Stomach (tissue), 4 donors: ENCODE measurements at regions not wholly inside any gene's neighbourhood (a gene's known extent, or its start where the extent isn't known, plus 50 kb on each side); places are given as distances from the start of the nearest gene placed in this dataset.

ENCODE experiments used
- EP300 ChIP-seq: sonication (generic); formaldehyde crosslinking; IDR thresholded peaks from one replicate; pipeline ENCODE4 v1.6.1; 2017; ENCODE audit warnings: antibody characterized with exemption
- POLR2A ChIP-seq, 4 donors: fragments of 450-650 bp; IDR thresholded peaks; one replicate each; pipeline ENCODE4 v1.6.1; 2016; ENCODE audit warnings: antibody characterized with exemption in 4 of 4, control low read depth in 2 of 4, mild to moderate bottlenecking in 1 of 4, moderate library complexity in 1 of 4
- POLR2AphosphoS5 ChIP-seq, 3 donors: sonication (generic); formaldehyde crosslinking; IDR thresholded peaks; one replicate each; pipeline ENCODE4 v1.6.1; 2016; ENCODE audit warnings: antibody characterized with exemption in 3 of 3
- TF ChIP-seq, protein P1 (sequence below), 7 experiments: fragments of 450-650 bp in 4 of 7; fragments of 200-600 bp in 3 of 7; sonication (generic) in 3 of 7; IDR thresholded peaks; one replicate each; pipeline ENCODE4 v1.5.1; 2016 to 2019; ENCODE audit warnings: antibody characterized with exemption in 7 of 7, control low read depth in 2 of 7, mild to moderate bottlenecking in 1 of 7

DNA sequence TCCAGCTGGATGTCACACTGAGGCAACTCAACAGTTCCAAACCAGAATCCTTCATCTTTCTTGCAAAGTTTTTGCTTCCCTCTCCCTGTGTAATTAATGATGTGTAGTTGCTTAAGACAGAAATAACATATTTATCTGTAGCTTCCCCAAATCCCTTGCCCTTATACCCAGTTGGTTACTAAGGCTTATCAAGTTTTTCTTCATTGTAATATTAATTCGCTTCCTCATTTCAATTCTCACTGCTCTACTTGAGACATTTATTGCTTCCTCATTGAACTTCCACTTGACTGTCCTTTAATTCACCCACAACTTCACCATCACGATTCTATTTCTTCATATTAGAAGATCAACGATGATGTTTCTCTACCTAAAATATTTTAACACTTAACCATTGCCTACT, 386.6 kb upstream of the CPEB2 start:
- no peak for TF ChIP-seq POLR2AphosphoS5 (IDR thresholded peaks at IDR 0.05)
- TF ChIP-seq, protein P1, sequence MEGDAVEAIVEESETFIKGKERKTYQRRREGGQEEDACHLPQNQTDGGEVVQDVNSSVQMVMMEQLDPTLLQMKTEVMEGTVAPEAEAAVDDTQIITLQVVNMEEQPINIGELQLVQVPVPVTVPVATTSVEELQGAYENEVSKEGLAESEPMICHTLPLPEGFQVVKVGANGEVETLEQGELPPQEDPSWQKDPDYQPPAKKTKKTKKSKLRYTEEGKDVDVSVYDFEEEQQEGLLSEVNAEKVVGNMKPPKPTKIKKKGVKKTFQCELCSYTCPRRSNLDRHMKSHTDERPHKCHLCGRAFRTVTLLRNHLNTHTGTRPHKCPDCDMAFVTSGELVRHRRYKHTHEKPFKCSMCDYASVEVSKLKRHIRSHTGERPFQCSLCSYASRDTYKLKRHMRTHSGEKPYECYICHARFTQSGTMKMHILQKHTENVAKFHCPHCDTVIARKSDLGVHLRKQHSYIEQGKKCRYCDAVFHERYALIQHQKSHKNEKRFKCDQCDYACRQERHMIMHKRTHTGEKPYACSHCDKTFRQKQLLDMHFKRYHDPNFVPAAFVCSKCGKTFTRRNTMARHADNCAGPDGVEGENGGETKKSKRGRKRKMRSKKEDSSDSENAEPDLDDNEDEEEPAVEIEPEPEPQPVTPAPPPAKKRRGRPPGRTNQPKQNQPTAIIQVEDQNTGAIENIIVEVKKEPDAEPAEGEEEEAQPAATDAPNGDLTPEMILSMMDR (IDR thresholded peaks at IDR 0.05), result no peak
- no peak for TF ChIP-seq POLR2A (IDR thresholded peaks at IDR 0.05)
- no peak for TF ChIP-seq EP300
